DOHH2 (cell line): ENCODE measurements at regions not wholly inside any gene's neighbourhood (a gene's known extent, or its start where the extent isn't known, plus 50 kb on each side); places are given as distances from the start of the nearest gene placed in this dataset.

Experiments
- H3F3A ChIP-seq: fragments of 200-600 bp; sonication (generic), shearing (Covaris generic); 2 replicates; pipeline ENCODE4 v1.6.0; 2016; ENCODE audit warnings: antibody characterized with exemption, mild to moderate bottlenecking; ENCODE audit not compliant: control insufficient read depth, insufficient read depth
- H3K27ac ChIP-seq: fragments of 200-600 bp; sonication (generic); 2 replicates; pipeline ENCODE4 v1.5.1; 2014; ENCODE audit warnings: low read depth, mild to moderate bottlenecking, low read length, moderate library complexity
- H3K27me3 ChIP-seq: fragments of 200-600 bp; sonication (generic); 2 replicates; pipeline ENCODE4 v1.6.1; 2014; ENCODE audit warnings: mild to moderate bottlenecking, low read length, mixed read lengths; ENCODE audit not compliant: control insufficient read depth
- H3K36me3 ChIP-seq: fragments of 200-600 bp; sonication (generic); 2 replicates; pipeline ENCODE4 v1.6.1; 2014; ENCODE audit warnings: mild to moderate bottlenecking, low read length, moderate library complexity, mixed read lengths; ENCODE audit not compliant: control insufficient read depth
- H3K4me1 ChIP-seq: fragments of 200-600 bp; sonication (generic); 2 replicates; pipeline ENCODE4 v1.6.1; 2014; ENCODE audit warnings: mild to moderate bottlenecking, low read length, mixed read lengths; ENCODE audit not compliant: control insufficient read depth
- H3K4me2 ChIP-seq: fragments of 200-600 bp; sonication (generic); 2 replicates; pipeline ENCODE4 v1.6.0; 2014; ENCODE audit warnings: mild to moderate bottlenecking, low read length, moderate library complexity
- H3K4me3 ChIP-seq: fragments of 200-600 bp; sonication (generic); 2 replicates; pipeline ENCODE4 v1.5.1; 2014; ENCODE audit warnings: mild to moderate bottlenecking, low read length, mixed read lengths
- H3K79me2 ChIP-seq: fragments of 200-600 bp; sonication (generic); 2 replicates; pipeline ENCODE4 v1.6.1; 2014; ENCODE audit warnings: mild to moderate bottlenecking, low read length, mixed read lengths; ENCODE audit not compliant: control insufficient read depth
- H3K9me2 ChIP-seq: fragments of 200-600 bp; sonication (generic); replicated peaks from 2 replicates; pipeline ENCODE4 v1.6.1; 2014; ENCODE audit warnings: mild to moderate bottlenecking, low read length, mixed read lengths; ENCODE audit not compliant: control insufficient read depth
- H3K9me3 ChIP-seq: fragments of 200-600 bp; sonication (generic); 2 replicates; pipeline ENCODE4 v1.6.1; 2014; ENCODE audit warnings: antibody characterized with exemption, low read length, mixed read lengths; ENCODE audit not compliant: control insufficient read depth, insufficient read depth
- H4K20me1 ChIP-seq: fragments of 200-600 bp; sonication (generic); 2 replicates; pipeline ENCODE4 v1.6.0; 2014; ENCODE audit warnings: low read depth, mild to moderate bottlenecking, antibody characterized with exemption, low read length, moderate library complexity; ENCODE audit not compliant: control insufficient read depth, insufficient read depth
- CTCF ChIP-seq: fragments of 200-600 bp; sonication (generic); IDR thresholded peaks from one replicate; pipeline ENCODE4 v1.5.1; 2014; ENCODE audit warnings: antibody characterized with exemption, mild to moderate bottlenecking, low read depth, low read length; ENCODE audit not compliant: poor library complexity, severe bottlenecking
- EZH2phosphoT487 ChIP-seq: fragments of 200-600 bp; sonication (generic); IDR thresholded peaks from 2 replicates; pipeline ENCODE4 v1.6.1; 2017; ENCODE audit warnings: borderline replicate concordance, mild to moderate bottlenecking, antibody characterized with exemption, low read length, moderate library complexity, mixed read lengths

- H3K4me2 ChIP-seq: no peak overlapping the region
Measured at GRCh38 chr20:11207749-11208502, 534.1 kb upstream of the JAG1 start.

GRCh38 chr20:11210611-11211010 lies 536.8 kb upstream of the JAG1 start:
- Histone ChIP-seq H3K9me2 (no peaks in the 10 kb centered on the region), H4K20me1 (no peaks in the 10 kb centered on the region), H3K9me3 (no peaks in the 10 kb centered on the region), H3K27me3 (no peaks in the 10 kb centered on the region), H3K36me3 (no peaks in the 10 kb centered on the region), H3K27ac (no peak overlapping the region), H3K4me3 (no peak overlapping the region), H3F3A (no peaks in the 10 kb centered on the region), H3K4me1 (no peaks in the 10 kb centered on the region), H3K79me2 (no peaks in the 10 kb centered on the region), H3K4me2 (no peak overlapping the region)
- TF ChIP-seq EZH2phosphoT487 (no peak), CTCF (no peak)

More at GRCh38 chr20:11207749-11208502, 534.1 kb upstream of the JAG1 start:
- Histone ChIP-seq H3K4me1 (no peaks in the 10 kb centered on the region), H3F3A (no peaks in the 10 kb centered on the region), H3K27ac (no peak overlapping the region), H3K36me3 (no peaks in the 10 kb centered on the region), H4K20me1 (no peaks in the 10 kb centered on the region), H3K79me2 (no peaks in the 10 kb centered on the region), H3K27me3 (no peaks in the 10 kb centered on the region), H3K9me3 (no peaks in the 10 kb centered on the region), H3K9me2 (no peaks in the 10 kb centered on the region), H3K4me3 (no peak overlapping the region)
- TF ChIP-seq EZH2phosphoT487: no peak
- no peak for TF ChIP-seq CTCF

- Histone ChIP-seq H3K36me3 (no peaks in the 10 kb centered on the region), H3K27ac (no peak overlapping the region), H3K79me2 (no peaks in the 10 kb centered on the region), H3K4me3 (no peak overlapping the region), H3K27me3 (no peaks in the 10 kb centered on the region), H4K20me1 (no peaks in the 10 kb centered on the region), H3K9me3 (no peaks in the 10 kb centered on the region), H3F3A (no peaks in the 10 kb centered on the region), H3K4me1 (no peaks in the 10 kb centered on the region), H3K4me2 (no peak overlapping the region), H3K9me2 (no peaks in the 10 kb centered on the region)
- no peak for TF ChIP-seq EZH2phosphoT487
- no peak for TF ChIP-seq CTCF
Measured at GRCh38 chr20:11212272-11212671, 538.5 kb upstream of the JAG1 start.
